WTC11 (cell line): ENCODE measurements at regions not wholly inside any gene's neighbourhood (a gene's known extent, or its start where the extent isn't known, plus 50 kb on each side); places are given as distances from the start of the nearest gene placed in this dataset.

Experiments
- ATAC-seq: fragments of 200-7000 bp; cut with Tn5 transposase; 2 replicates; pipeline ENCODE4 v1.10.0; 2021; ENCODE audit warnings: mild to moderate bottlenecking, moderate library complexity
- CTCF ChIA-PET: fragments of 300-600 bp; sonication (Branson Sonifier 250); formaldehyde crosslinking; loops from one replicate; lab custom pipeline; 2021; ENCODE audit warnings: antibody characterized with exemption; lab: Charles Lee
- POLR2A ChIA-PET: fragments of 350-600 bp; sonication (Branson Sonifier 250); formaldehyde crosslinking; loops from one replicate; lab custom pipeline; 2021; ENCODE audit warnings: antibody characterized with exemption; lab: Charles Lee
- DNase-seq: peaks from one replicate; pipeline ENCODE4 v3.0.0; 2021; ENCODE audit warnings: low spot score
- H3K27ac Mint-ChIP-seq: 2 replicates; pipeline ENCODE4 v1.8.0; 2021; ENCODE audit warnings: mixed read lengths
- H3K27me3 Mint-ChIP-seq: 2 replicates; pipeline ENCODE4 v1.8.0; 2021; ENCODE audit warnings: low read depth, mild to moderate bottlenecking, moderate library complexity, mixed read lengths
- H3K36me3 Mint-ChIP-seq: 2 replicates; pipeline ENCODE4 v1.8.0; 2021; ENCODE audit warnings: mixed read lengths
- H3K4me1 Mint-ChIP-seq: 2 replicates; pipeline ENCODE4 v1.8.0; 2022; ENCODE audit warnings: mixed read lengths
- H3K4me3 Mint-ChIP-seq: 2 replicates; pipeline ENCODE4 v1.8.0; 2021; ENCODE audit warnings: mild to moderate bottlenecking, moderate library complexity, mixed read lengths
- H3K9me3 Mint-ChIP-seq: 2 replicates; pipeline ENCODE4 v1.8.0; 2021; ENCODE audit warnings: mixed read lengths
- ESRRA ChIP-seq: sonication (generic); formaldehyde crosslinking; IDR thresholded peaks from 2 replicates; pipeline ENCODE4 v1.8.1; 2022; ENCODE audit warnings: mild to moderate bottlenecking, missing genetic modification reagents, borderline replicate concordance
- GRHL2 ChIP-seq: fragments of 250-450 bp; sonication (Bioruptor Pico); IDR thresholded peaks from 2 replicates; pipeline ENCODE4 v1.8.0; 2022; ENCODE audit warnings: mild to moderate bottlenecking, moderate library complexity; ENCODE audit not compliant: insufficient replicate concordance, severe bottlenecking
- GTF2I ChIP-seq: fragments of 250-450 bp; sonication (Bioruptor Pico); conservative IDR thresholded peaks from 2 replicates; pipeline ENCODE4 v1.4.0; 2021; ENCODE audit warnings: mild to moderate bottlenecking
- JAZF1 ChIP-seq: fragments of 250-450 bp; sonication (Bioruptor Pico); IDR thresholded peaks from 2 replicates; pipeline ENCODE4 v1.9.0; 2021; ENCODE audit warnings: moderate library complexity, mild to moderate bottlenecking, inconsistent platforms
- MXD4 ChIP-seq: fragments of 250-450 bp; sonication (Bioruptor Pico); IDR thresholded peaks from 2 replicates; pipeline ENCODE4 v1.8.0; 2021; ENCODE audit warnings: mild to moderate bottlenecking, moderate library complexity, borderline replicate concordance
- NR1H2 ChIP-seq: sonication (generic); formaldehyde crosslinking; IDR thresholded peaks from 2 replicates; pipeline ENCODE4 v1.9.0; 2021; ENCODE audit warnings: mild to moderate bottlenecking, moderate library complexity, missing genetic modification reagents
- PRDM15 ChIP-seq: sonication (generic); formaldehyde crosslinking; IDR thresholded peaks from 2 replicates; pipeline ENCODE4 v1.8.0; 2022; ENCODE audit warnings: missing genetic modification reagents
- PRRX2 ChIP-seq: fragments of 250-450 bp; sonication (Bioruptor Pico); IDR thresholded peaks from 2 replicates; pipeline ENCODE4 v1.8.0; 2021; ENCODE audit warnings: mild to moderate bottlenecking
- RELA ChIP-seq: sonication (generic); formaldehyde crosslinking; IDR thresholded peaks from 2 replicates; pipeline ENCODE4 v1.8.1; 2022; ENCODE audit warnings: missing genetic modification reagents, mild to moderate bottlenecking, borderline replicate concordance
- SMAD3 ChIP-seq: sonication (generic); formaldehyde crosslinking; IDR thresholded peaks from 2 replicates; pipeline ENCODE4 v1.8.0; 2022; ENCODE audit warnings: missing genetic modification reagents, mild to moderate bottlenecking, borderline replicate concordance
- SP1 ChIP-seq: sonication (generic); formaldehyde crosslinking; conservative IDR thresholded peaks from 2 replicates; pipeline ENCODE4 v1.8.1; 2022; ENCODE audit warnings: missing genetic modification reagents
- TCF7 ChIP-seq: sonication (generic); formaldehyde crosslinking; IDR thresholded peaks from 2 replicates; pipeline ENCODE4 v1.8.0; 2022; ENCODE audit warnings: mild to moderate bottlenecking, low read depth, missing genetic modification reagents, moderate library complexity
- USF1 ChIP-seq: sonication (generic); formaldehyde crosslinking; IDR thresholded peaks from 2 replicates; pipeline ENCODE4 v1.8.0; 2022; ENCODE audit warnings: mild to moderate bottlenecking, missing genetic modification reagents
- ZNF263 ChIP-seq: sonication (generic); formaldehyde crosslinking; IDR thresholded peaks from 2 replicates; pipeline ENCODE4 v1.8.1; 2022; ENCODE audit warnings: low read depth, mild to moderate bottlenecking, moderate library complexity, missing genetic modification reagents
- ZNF317 ChIP-seq: sonication (generic); formaldehyde crosslinking; IDR thresholded peaks from 2 replicates; pipeline ENCODE4 v1.8.1; 2023; ENCODE audit warnings: low read depth, mild to moderate bottlenecking, moderate library complexity, missing genetic modification reagents, borderline replicate concordance
- TF ChIP-seq, protein P1 (sequence below): sonication (generic); formaldehyde crosslinking; IDR thresholded peaks from 2 replicates; pipeline ENCODE4 v1.8.1; 2022; ENCODE audit warnings: mild to moderate bottlenecking, missing genetic modification reagents, moderate library complexity, borderline replicate concordance
- TF ChIP-seq, protein P2 (sequence below): sonication (generic); formaldehyde crosslinking; IDR thresholded peaks from 2 replicates; pipeline ENCODE4 v1.8.1; 2023; ENCODE audit warnings: mild to moderate bottlenecking, missing genetic modification reagents
- TF ChIP-seq, protein P3 (sequence below): sonication (generic); formaldehyde crosslinking; IDR thresholded peaks from 2 replicates; pipeline ENCODE4 v1.8.1; 2022; ENCODE audit warnings: missing genetic modification reagents, borderline replicate concordance
- TF ChIP-seq, protein P4 (sequence below): sonication (generic); formaldehyde crosslinking; IDR thresholded peaks from 2 replicates; pipeline ENCODE4 v1.8.0; 2022; ENCODE audit warnings: mild to moderate bottlenecking, missing genetic modification reagents

- CTCF ChIA-PET, result no interaction called here
- H3K9me3 Mint-ChIP-seq, result no peaks in the 10 kb centered on the region
- no peaks in the 10 kb centered on the region for H3K27me3 Mint-ChIP-seq
- no peak overlapping the region for H3K27ac Mint-ChIP-seq
- no peak for ATAC-seq
- DNase-seq, result no peak
- H3K36me3 Mint-ChIP-seq, result no peaks in the 10 kb centered on the region
- no peak overlapping the region for H3K4me3 Mint-ChIP-seq
- TF ChIP-seq PRDM15 (CRISPR knock-in tag), result no peak
- no peak for TF ChIP-seq RELA (CRISPR knock-in tag)
- TF ChIP-seq NR1H2 (CRISPR knock-in tag), result no peak
- no peak for TF ChIP-seq JAZF1 (CRISPR knock-in tag)
- TF ChIP-seq ZNF317, result no peak
- TF ChIP-seq, protein P1, sequence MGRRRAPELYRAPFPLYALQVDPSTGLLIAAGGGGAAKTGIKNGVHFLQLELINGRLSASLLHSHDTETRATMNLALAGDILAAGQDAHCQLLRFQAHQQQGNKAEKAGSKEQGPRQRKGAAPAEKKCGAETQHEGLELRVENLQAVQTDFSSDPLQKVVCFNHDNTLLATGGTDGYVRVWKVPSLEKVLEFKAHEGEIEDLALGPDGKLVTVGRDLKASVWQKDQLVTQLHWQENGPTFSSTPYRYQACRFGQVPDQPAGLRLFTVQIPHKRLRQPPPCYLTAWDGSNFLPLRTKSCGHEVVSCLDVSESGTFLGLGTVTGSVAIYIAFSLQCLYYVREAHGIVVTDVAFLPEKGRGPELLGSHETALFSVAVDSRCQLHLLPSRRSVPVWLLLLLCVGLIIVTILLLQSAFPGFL (CRISPR knock-in tag), result no peak
- TF ChIP-seq GTF2I (CRISPR knock-in tag), result no peak
- no peak for TF ChIP-seq PRRX2 (CRISPR knock-in tag)
- TF ChIP-seq MXD4 (CRISPR knock-in tag), result no peak
- TF ChIP-seq, protein P2, sequence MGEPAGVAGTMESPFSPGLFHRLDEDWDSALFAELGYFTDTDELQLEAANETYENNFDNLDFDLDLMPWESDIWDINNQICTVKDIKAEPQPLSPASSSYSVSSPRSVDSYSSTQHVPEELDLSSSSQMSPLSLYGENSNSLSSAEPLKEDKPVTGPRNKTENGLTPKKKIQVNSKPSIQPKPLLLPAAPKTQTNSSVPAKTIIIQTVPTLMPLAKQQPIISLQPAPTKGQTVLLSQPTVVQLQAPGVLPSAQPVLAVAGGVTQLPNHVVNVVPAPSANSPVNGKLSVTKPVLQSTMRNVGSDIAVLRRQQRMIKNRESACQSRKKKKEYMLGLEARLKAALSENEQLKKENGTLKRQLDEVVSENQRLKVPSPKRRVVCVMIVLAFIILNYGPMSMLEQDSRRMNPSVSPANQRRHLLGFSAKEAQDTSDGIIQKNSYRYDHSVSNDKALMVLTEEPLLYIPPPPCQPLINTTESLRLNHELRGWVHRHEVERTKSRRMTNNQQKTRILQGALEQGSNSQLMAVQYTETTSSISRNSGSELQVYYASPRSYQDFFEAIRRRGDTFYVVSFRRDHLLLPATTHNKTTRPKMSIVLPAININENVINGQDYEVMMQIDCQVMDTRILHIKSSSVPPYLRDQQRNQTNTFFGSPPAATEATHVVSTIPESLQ (CRISPR knock-in tag), result no peak
- TF ChIP-seq ESRRA, result no peak
- no peak for TF ChIP-seq SP1 (CRISPR knock-in tag)
- no peak for TF ChIP-seq USF1
- TF ChIP-seq TCF7 (CRISPR knock-in tag), result no peak
- TF ChIP-seq ZNF263 (CRISPR knock-in tag), result no peak
- TF ChIP-seq, protein P3, sequence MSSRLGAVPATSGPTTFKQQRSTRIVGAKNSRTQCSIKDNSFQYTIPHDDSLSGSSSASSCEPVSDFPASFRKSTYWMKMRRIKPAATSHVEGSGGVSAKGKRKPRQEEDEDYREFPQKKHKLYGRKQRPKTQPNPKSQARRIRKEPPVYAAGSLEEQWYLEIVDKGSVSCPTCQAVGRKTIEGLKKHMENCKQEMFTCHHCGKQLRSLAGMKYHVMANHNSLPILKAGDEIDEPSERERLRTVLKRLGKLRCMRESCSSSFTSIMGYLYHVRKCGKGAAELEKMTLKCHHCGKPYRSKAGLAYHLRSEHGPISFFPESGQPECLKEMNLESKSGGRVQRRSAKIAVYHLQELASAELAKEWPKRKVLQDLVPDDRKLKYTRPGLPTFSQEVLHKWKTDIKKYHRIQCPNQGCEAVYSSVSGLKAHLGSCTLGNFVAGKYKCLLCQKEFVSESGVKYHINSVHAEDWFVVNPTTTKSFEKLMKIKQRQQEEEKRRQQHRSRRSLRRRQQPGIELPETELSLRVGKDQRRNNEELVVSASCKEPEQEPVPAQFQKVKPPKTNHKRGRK (CRISPR knock-in tag), result no peak
- TF ChIP-seq, protein P4, sequence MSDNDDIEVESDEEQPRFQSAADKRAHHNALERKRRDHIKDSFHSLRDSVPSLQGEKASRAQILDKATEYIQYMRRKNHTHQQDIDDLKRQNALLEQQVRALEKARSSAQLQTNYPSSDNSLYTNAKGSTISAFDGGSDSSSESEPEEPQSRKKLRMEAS, result no peak
- no peak for TF ChIP-seq SMAD3 (CRISPR knock-in tag)
- TF ChIP-seq GRHL2 (CRISPR knock-in tag), result no peak
- POLR2A ChIA-PET, result no interaction called here
- peaks cover 12% of the 10 kb centered on the region for H3K4me1 Mint-ChIP-seq
Observed at GRCh38 chrX:9211269-9211668, 177.3 kb upstream of the FAM9B start.
